ENCODE measurements at regions not wholly inside any gene's neighbourhood (a gene's known extent, or its start where the extent isn't known, plus 50 kb on each side); places are given as distances from the start of the nearest gene placed in this dataset.
A peak's percentile ranks its signal among the peaks of the same experiment; 100 is the strongest.

DNA sequence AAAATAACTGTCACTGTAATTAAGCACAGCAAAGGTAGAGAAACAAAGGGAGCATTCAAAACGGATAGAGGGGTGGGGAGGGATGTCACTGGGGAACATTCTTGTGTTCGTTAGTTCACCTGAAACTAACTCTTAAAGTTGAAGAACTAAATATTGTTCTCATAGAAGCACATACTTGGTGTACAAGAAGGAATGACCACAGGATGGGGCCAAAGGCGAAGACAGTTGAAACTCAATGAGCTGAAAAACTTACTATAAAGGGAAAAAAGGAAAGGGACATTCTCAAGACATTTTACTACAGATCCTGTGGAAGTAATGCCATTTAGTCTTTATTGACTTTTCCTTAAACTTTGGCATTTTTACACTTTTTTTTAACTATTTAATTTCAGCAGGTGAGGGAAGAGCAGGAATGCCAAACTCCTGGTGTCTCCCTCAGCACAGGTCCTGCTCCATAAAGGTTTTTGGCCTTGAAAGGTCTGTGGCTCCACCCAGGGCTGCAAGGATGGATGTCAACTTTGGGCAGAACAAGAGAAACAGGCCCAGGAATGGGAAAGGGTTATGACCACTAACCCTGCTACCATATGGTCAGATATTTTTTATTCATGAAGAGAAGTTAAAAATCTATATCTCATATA, 197.6 kb upstream of the RASA1 start:
- POLR2A ChIA-PET (ENCODE audit: partially characterized antibody), result interaction anchor here (1.0 to 1.4 kb wide), 3 partner anchors 198 to 330 kb away, joined by 3 to 4 read pairs (median 3); partner anchors contain the start of gene RASA1
- Mint-ChIP-seq H3K4me1 (peaks cover 14 to 26% (median 21%) of the 10 kb centered on the region in 4 donors), H3K27ac (peak overlapping the region in 1 of 7 donors; percentile 69)

DNA sequence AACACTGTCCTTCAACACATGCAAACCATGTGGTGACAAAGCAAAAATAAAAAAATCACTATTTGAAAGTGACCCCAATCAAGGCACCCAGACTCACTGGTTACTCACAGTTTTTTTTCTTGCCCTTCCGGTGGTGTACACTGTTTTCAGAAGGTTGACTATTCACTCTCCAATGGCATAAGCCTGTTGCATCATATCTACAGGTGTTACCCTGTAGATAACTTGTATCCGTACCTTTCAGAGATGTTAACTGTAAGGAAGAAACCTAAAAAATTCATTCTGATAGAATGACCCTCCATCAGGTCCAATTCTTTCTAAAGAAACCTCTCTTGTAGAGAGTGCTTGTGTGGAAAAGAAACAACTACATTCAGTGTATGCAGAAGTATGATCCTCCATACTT, 193.6 kb upstream of the RASA1 start:
- H3K4me1 ChIP-seq (ENCODE audit: insufficient read depth, low read length), result peaks cover 34% of the 10 kb centered on the region
- H3K27ac Mint-ChIP-seq, result peak overlapping the region in 4 of 7 donors; percentile 60 to 85 (median 66)
- no peaks in the 10 kb centered on the region for H3K27me3 Mint-ChIP-seq
- no peaks in the 10 kb centered on the region for H3K36me3 ChIP-seq (ENCODE audit: insufficient read depth, low read length)
- no peaks in the 10 kb centered on the region for H3K9me3 ChIP-seq (ENCODE audit: control insufficient read depth in 1 of 2, low read length in 2 of 2)
- no peaks in the 10 kb centered on the region for H3K27me3 ChIP-seq (ENCODE audit: insufficient read depth, low read length)
- no peaks in the 10 kb centered on the region for H3K36me3 Mint-ChIP-seq
- intact Hi-C loops (cut with micrococcal nuclease), result no loop called here
- no peak overlapping the region for H3K27ac ChIP-seq (ENCODE audit: low read depth, low read length)
- no peak overlapping the region for H3K4me3 ChIP-seq (ENCODE audit: low read length in 2 of 2)
- H3K4me1 Mint-ChIP-seq, result peaks cover 25 to 48% (median 34%) of the 10 kb centered on the region in 4 donors
- peaks cover 0 to under 1% (median 0%) of the 10 kb centered on the region in 8 donors for H3K9me3 Mint-ChIP-seq
- ChIA-PET CTCF (ENCODE audit: partially characterized antibody) (interaction anchor here (2.0 kb wide), 1 partner anchor 326 kb away, joined by 15 read pairs; no protein-coding TSS in a partner anchor), POLR2A (ENCODE audit: partially characterized antibody) (interaction anchor here (0.6 to 2.1 kb wide), 3 partner anchors 194 to 338 kb away, joined by 3 to 11 read pairs (median 10); partner anchors contain the start of genes CCNH and RASA1)
- peak overlapping the region in 1 of 8 donors; percentile 17 for H3K4me3 Mint-ChIP-seq
- no peak for DNase-seq

More for the DNA sequence above, 197.6 kb upstream of the RASA1 start:
- Histone ChIP-seq H3K27ac (ENCODE audit: low read depth, low read length) (no peak overlapping the region), H3K4me3 (ENCODE audit: low read length in 2 of 2) (no peak overlapping the region), H3K4me1 (ENCODE audit: insufficient read depth, low read length) (peaks cover 13% of the 10 kb centered on the region), H3K36me3 (ENCODE audit: insufficient read depth, low read length) (no peaks in the 10 kb centered on the region), H3K9me3 (ENCODE audit: control insufficient read depth in 1 of 2, low read length in 2 of 2) (no peaks in the 10 kb centered on the region), H3K27me3 (ENCODE audit: insufficient read depth, low read length) (no peaks in the 10 kb centered on the region)
- H3K27me3 Mint-ChIP-seq, result no peaks in the 10 kb centered on the region
- H3K36me3 Mint-ChIP-seq, result no peaks in the 10 kb centered on the region
- CTCF ChIA-PET (ENCODE audit: partially characterized antibody), result interaction anchor here (1.0 to 3.0 kb wide), 7 partner anchors 10 to 341 kb away, joined by 3 to 26 read pairs (median 3); no protein-coding TSS in a partner anchor
- no peak overlapping the region for H3K4me3 Mint-ChIP-seq
- intact Hi-C loops (cut with micrococcal nuclease), result loop anchor here (1.0 kb wide), 2 partner anchors 197 to 330 kb away; partner anchors contain the start of gene RASA1
- H3K9me3 Mint-ChIP-seq, result no peaks in the 10 kb centered on the region
- peak in 1 of 5 donors; percentile 3 for DNase-seq

DNA sequence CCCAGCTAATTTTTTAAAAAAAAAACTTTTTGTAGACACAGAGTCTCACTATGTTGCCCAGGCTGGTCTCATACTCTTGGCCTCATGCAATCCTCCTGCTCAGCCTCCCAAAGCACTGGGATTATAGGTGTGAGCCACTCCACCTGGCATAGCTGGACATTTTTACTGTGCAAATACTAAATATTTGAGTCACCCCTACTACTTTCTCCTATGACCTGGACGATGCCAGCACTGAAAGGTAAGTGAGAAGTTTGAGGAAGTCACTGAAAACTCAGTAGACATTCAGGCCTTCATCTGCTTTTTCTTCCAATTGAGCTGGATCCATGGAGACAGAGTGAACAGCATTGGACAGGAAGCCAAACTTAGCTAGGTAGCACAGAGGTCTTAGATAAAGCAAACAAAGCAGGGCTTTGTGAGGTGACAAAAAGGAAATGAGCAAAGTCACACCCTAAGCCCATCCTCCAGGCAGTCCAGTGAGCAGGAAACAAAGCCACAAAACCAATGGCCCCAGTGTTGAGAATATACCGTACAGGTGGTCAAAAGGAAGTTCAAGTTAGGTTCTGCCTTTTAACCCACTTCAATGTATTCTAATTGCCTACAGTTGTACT, 192.6 kb upstream of the RASA1 start:
- Mint-ChIP-seq H3K27me3 (no peaks in the 10 kb centered on the region), H3K4me3 (peak overlapping the region; percentile 25 to 81 (median 68)), H3K27ac (peak overlapping the region; percentile 61 to 85 (median 80)), H3K36me3 (no peaks in the 10 kb centered on the region), H3K4me1 (peaks cover 28 to 49% (median 36%) of the 10 kb centered on the region in 4 donors), H3K9me3 (peaks cover 0 to 3% (median 0%) of the 10 kb centered on the region in 8 donors)
- POLR2A ChIA-PET (ENCODE audit: partially characterized antibody), result interaction anchor here (0.6 to 2.1 kb wide), 9 partner anchors 9 to 337 kb away, joined by 3 to 11 read pairs (median 4); partner anchors contain the start of genes CCNH and RASA1
- no peaks in the 10 kb centered on the region for H3K27me3 ChIP-seq (ENCODE audit: insufficient read depth, low read length)
- H3K4me1 ChIP-seq (ENCODE audit: insufficient read depth, low read length), result peaks cover 44% of the 10 kb centered on the region
- intact Hi-C loops (cut with micrococcal nuclease), result no loop called here
- H3K36me3 ChIP-seq (ENCODE audit: insufficient read depth, low read length), result no peaks in the 10 kb centered on the region
- DNase-seq, result peak in 4 of 5 donors; percentile 17 to 39 (median 30)
- no peaks in the 10 kb centered on the region for H3K9me3 ChIP-seq (ENCODE audit: control insufficient read depth in 1 of 2, low read length in 2 of 2)
- CTCF ChIA-PET (ENCODE audit: partially characterized antibody), result interaction anchor here (2.0 kb wide), 1 partner anchor 325 kb away, joined by 15 read pairs; no protein-coding TSS in a partner anchor
- H3K27ac ChIP-seq (ENCODE audit: low read depth, low read length), result no peak overlapping the region
- H3K4me3 ChIP-seq (ENCODE audit: low read length in 2 of 2), result no peak overlapping the region

DNA sequence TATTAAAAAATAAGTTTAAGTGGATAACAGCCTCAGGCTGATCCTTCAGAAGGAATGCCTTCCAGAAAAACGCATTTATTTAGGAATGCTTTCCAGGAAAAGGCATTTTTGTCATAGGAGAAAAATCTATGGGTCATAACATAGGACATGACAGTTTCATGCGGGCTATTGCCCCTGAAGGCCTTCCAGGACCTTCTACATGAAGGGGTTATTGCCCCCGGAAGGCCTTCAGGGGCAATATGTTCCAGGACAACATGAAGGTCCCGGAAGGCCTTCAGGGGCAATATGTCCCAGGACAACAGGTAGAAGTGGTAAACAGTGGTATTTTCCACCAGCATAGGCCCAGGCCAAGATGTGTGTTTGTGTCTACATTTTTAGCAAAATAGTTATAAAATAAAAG, 191.3 kb upstream of the RASA1 start:
- H3K4me3 Mint-ChIP-seq, result no peak overlapping the region
- Histone ChIP-seq H3K27ac (ENCODE audit: low read depth, low read length) (no peak overlapping the region), H3K4me3 (ENCODE audit: low read length in 2 of 2) (no peak overlapping the region), H3K9me3 (ENCODE audit: control insufficient read depth in 1 of 2, low read length in 2 of 2) (no peaks in the 10 kb centered on the region), H3K36me3 (ENCODE audit: insufficient read depth, low read length) (no peaks in the 10 kb centered on the region), H3K27me3 (ENCODE audit: insufficient read depth, low read length) (no peaks in the 10 kb centered on the region), H3K4me1 (ENCODE audit: insufficient read depth, low read length) (peaks cover 57% of the 10 kb centered on the region)
- no peaks in the 10 kb centered on the region for H3K36me3 Mint-ChIP-seq
- intact Hi-C loops (cut with micrococcal nuclease), result no loop called here
- peaks cover 0 to 3% (median 0%) of the 10 kb centered on the region in 8 donors for H3K9me3 Mint-ChIP-seq
- no peak for DNase-seq
- ChIA-PET POLR2A (ENCODE audit: partially characterized antibody) (no interaction called here), CTCF (ENCODE audit: partially characterized antibody) (no interaction called here)
- peaks cover 33 to 59% (median 45%) of the 10 kb centered on the region in 4 donors for H3K4me1 Mint-ChIP-seq
- H3K27me3 Mint-ChIP-seq, result no peaks in the 10 kb centered on the region
- H3K27ac Mint-ChIP-seq, result no peak overlapping the region

DNA sequence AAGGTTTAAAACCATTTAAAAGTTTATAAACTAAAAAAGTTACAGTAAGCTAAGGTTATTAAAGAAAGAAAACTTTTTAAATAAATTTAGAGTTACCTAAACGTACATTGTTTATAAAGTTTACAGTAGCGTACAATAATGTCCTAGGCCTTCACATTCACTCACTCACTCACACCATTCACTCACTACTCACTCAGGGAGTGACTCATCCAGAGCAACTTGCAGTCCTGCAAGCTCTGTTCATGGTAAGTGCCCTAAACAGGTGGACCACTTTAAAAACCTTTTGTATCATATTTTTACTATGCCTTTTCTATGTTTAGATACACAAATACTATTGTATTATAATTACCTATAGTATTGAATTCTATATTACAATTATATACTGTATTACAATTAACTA, 190.8 kb upstream of the RASA1 start:
- Histone ChIP-seq H3K27ac (ENCODE audit: low read depth, low read length) (no peak overlapping the region), H3K9me3 (ENCODE audit: control insufficient read depth in 1 of 2, low read length in 2 of 2) (no peaks in the 10 kb centered on the region), H3K4me1 (ENCODE audit: insufficient read depth, low read length) (peaks cover 63% of the 10 kb centered on the region), H3K4me3 (ENCODE audit: low read length in 2 of 2) (no peak overlapping the region), H3K36me3 (ENCODE audit: insufficient read depth, low read length) (no peaks in the 10 kb centered on the region), H3K27me3 (ENCODE audit: insufficient read depth, low read length) (no peaks in the 10 kb centered on the region)
- H3K36me3 Mint-ChIP-seq, result no peaks in the 10 kb centered on the region
- H3K27me3 Mint-ChIP-seq, result no peaks in the 10 kb centered on the region
- ChIA-PET CTCF (ENCODE audit: partially characterized antibody) (no interaction called here), POLR2A (ENCODE audit: partially characterized antibody) (no interaction called here)
- no peak for DNase-seq
- H3K27ac Mint-ChIP-seq, result no peak overlapping the region
- intact Hi-C loops (cut with micrococcal nuclease), result no loop called here
- H3K4me1 Mint-ChIP-seq, result peaks cover 38 to 64% (median 50%) of the 10 kb centered on the region in 4 donors
- peaks cover 0 to 3% (median 0%) of the 10 kb centered on the region in 8 donors for H3K9me3 Mint-ChIP-seq
- no peak overlapping the region for H3K4me3 Mint-ChIP-seq

DNA sequence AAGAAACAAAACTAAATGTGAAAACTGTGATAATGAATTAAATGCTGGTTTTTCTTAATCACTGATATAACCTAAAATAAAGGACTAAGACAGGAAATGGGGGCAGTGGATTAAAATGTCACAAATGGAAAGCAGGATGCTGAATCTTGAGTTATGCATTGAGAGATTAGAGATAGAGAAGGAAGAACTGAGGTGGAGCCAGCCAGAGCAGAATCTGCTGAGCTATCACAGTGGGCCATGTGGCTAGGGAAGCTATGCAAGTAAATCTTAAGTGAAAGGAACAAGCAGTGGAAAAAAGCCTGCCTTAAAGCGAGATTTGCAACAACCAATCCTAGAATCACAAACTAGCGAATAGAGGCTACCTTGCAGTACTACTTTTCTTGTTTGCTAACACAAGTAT, 188.5 kb upstream of the RASA1 start:
- ChIA-PET CTCF (ENCODE audit: partially characterized antibody) (no interaction called here), POLR2A (ENCODE audit: partially characterized antibody) (interaction anchor here (1.3 kb wide), 1 partner anchor 41 kb away, joined by 3 read pairs; no protein-coding TSS in a partner anchor)
- H3K9me3 Mint-ChIP-seq, result peaks cover 0 to 3% (median under 1%) of the 10 kb centered on the region in 8 donors

DNA sequence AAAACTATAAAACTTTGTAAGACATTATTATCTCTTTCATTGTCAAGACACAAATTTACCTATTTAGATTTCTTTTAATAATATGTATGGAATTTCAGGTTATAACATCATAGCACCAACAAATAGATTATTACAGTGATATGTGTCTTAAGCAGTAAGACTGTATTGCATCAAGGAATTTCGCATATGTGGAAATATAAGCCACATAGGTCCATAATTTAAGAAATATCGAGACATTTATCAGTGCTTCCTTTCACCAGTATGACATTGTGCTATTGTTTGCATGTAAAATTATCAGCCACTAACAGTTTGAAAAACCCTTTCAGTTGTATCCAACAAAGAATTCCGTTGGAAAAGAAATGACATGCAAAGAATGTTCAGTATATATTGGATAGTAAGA, 186.7 kb upstream of the RASA1 start:
- DNase-seq, result no peak
- Histone ChIP-seq H3K4me3 (ENCODE audit: low read length in 2 of 2) (no peak overlapping the region), H3K9me3 (ENCODE audit: control insufficient read depth in 1 of 2, low read length in 2 of 2) (no peaks in the 10 kb centered on the region), H3K27me3 (ENCODE audit: insufficient read depth, low read length) (no peaks in the 10 kb centered on the region), H3K4me1 (ENCODE audit: insufficient read depth, low read length) (peaks cover 52% of the 10 kb centered on the region), H3K27ac (ENCODE audit: low read depth, low read length) (no peak overlapping the region), H3K36me3 (ENCODE audit: insufficient read depth, low read length) (no peaks in the 10 kb centered on the region)
- peak overlapping the region in 7 of 8 donors; percentile 70 to 84 (median 77) for H3K4me3 Mint-ChIP-seq
- intact Hi-C loops (cut with micrococcal nuclease), result loop anchor here (5.0 kb wide), 2 partner anchors 41 to 186 kb away; partner anchors contain the start of gene RASA1
- peaks cover 31 to 57% (median 43%) of the 10 kb centered on the region in 4 donors for H3K4me1 Mint-ChIP-seq
- no peaks in the 10 kb centered on the region for H3K27me3 Mint-ChIP-seq
- no peaks in the 10 kb centered on the region for H3K36me3 Mint-ChIP-seq
- CTCF ChIA-PET (ENCODE audit: partially characterized antibody), result interaction anchor here (1.0 kb wide), 1 partner anchor 10 kb away, joined by 3 read pairs; no protein-coding TSS in a partner anchor
- H3K9me3 Mint-ChIP-seq, result peaks cover 0 to 7% (median 2%) of the 10 kb centered on the region in 8 donors
- POLR2A ChIA-PET (ENCODE audit: partially characterized antibody), result interaction anchor here (0.8 to 1.0 kb wide), 3 partner anchors 39 to 331 kb away, joined by 3 read pairs; no protein-coding TSS in a partner anchor
- H3K27ac Mint-ChIP-seq, result peak overlapping the region; percentile 42 to 90 (median 81)

More for the DNA sequence above, 188.5 kb upstream of the RASA1 start:
- H3K36me3 ChIP-seq (ENCODE audit: insufficient read depth, low read length), result no peaks in the 10 kb centered on the region
- no peak overlapping the region for H3K27ac ChIP-seq (ENCODE audit: low read depth, low read length)
- Mint-ChIP-seq H3K36me3 (no peaks in the 10 kb centered on the region), H3K4me3 (peak overlapping the region in 2 of 8 donors; percentile 16 to 58), H3K27ac (peak overlapping the region in 4 of 7 donors; percentile 0 to 41 (median 24)), H3K4me1 (peaks cover 43 to 75% (median 57%) of the 10 kb centered on the region in 4 donors), H3K27me3 (no peaks in the 10 kb centered on the region)
- DNase-seq, result no peak
- peaks cover 70% of the 10 kb centered on the region for H3K4me1 ChIP-seq (ENCODE audit: insufficient read depth, low read length)
- intact Hi-C loops (cut with micrococcal nuclease), result no loop called here
- H3K9me3 ChIP-seq (ENCODE audit: control insufficient read depth in 1 of 2, low read length in 2 of 2), result no peaks in the 10 kb centered on the region
- no peak overlapping the region for H3K4me3 ChIP-seq (ENCODE audit: low read length in 2 of 2)
- no peaks in the 10 kb centered on the region for H3K27me3 ChIP-seq (ENCODE audit: insufficient read depth, low read length)

Measured in CD4-positive, alpha-beta memory T cell (primary cell).